ENCODE measurements at regions not wholly inside any gene's neighbourhood (a gene's known extent, or its start where the extent isn't known, plus 50 kb on each side); places are given as distances from the start of the nearest gene placed in this dataset.

GRCh38 chr7:41465571-41465970 lies 237.3 kb downstream of the INHBA start:
- TF ChIP-seq CTCF (IDR thresholded peaks at IDR 0.05 in 8 of 11, conservative IDR thresholded peaks at IDR 0.05 in 3 of 11) (no peak), POLR2A (IDR thresholded peaks at IDR 0.05) (no peak), POLR2AphosphoS5 (IDR thresholded peaks at IDR 0.05) (no peak)
- Histone ChIP-seq H3K9me3 (no peaks in the 10 kb centered on the region), H3K4me3 (no peak overlapping the region), H3K27me3 (replicated peaks in 1 of 7) (no peaks in the 10 kb centered on the region), H3K36me3 (no peaks in the 10 kb centered on the region), H3K27ac (no peak overlapping the region), H3K4me1 (no peaks in the 10 kb centered on the region)
- intact Hi-C loops (cut with DNase I; ENCODE audit: low total_unique reads): no loop called here
- WGBS, 5 donors: 91 to 98% (median 94%) methylated on average over 5 of the region's 5 CpGs
- no peak for DNase-seq

- WGBS, 5 donors: 88 to 96% (median 92%) methylated on average over 3 of the region's 3 CpGs
- Histone ChIP-seq H3K4me1 (peaks cover 0 to 8% (median 0%) of the 10 kb centered on the region in 6 donors), H3K9me3 (no peaks in the 10 kb centered on the region), H3K27me3 (replicated peaks in 1 of 7) (peaks cover 0 to 7% (median 0%) of the 10 kb centered on the region in 7 donors), H3K27ac (no peak overlapping the region), H3K36me3 (no peaks in the 10 kb centered on the region), H3K4me3 (no peak overlapping the region)
- no peak for DNase-seq
- intact Hi-C loops (cut with DNase I; ENCODE audit: low total_unique reads): no loop called here
- no peak for TF ChIP-seq POLR2A (IDR thresholded peaks at IDR 0.05)
- TF ChIP-seq CTCF (IDR thresholded peaks at IDR 0.05 in 8 of 11, conservative IDR thresholded peaks at IDR 0.05 in 3 of 11): no peak
- no peak for TF ChIP-seq POLR2AphosphoS5 (IDR thresholded peaks at IDR 0.05)
Measured at GRCh38 chr7:41463770-41464470, 239.0 kb downstream of the INHBA start.

DNA sequence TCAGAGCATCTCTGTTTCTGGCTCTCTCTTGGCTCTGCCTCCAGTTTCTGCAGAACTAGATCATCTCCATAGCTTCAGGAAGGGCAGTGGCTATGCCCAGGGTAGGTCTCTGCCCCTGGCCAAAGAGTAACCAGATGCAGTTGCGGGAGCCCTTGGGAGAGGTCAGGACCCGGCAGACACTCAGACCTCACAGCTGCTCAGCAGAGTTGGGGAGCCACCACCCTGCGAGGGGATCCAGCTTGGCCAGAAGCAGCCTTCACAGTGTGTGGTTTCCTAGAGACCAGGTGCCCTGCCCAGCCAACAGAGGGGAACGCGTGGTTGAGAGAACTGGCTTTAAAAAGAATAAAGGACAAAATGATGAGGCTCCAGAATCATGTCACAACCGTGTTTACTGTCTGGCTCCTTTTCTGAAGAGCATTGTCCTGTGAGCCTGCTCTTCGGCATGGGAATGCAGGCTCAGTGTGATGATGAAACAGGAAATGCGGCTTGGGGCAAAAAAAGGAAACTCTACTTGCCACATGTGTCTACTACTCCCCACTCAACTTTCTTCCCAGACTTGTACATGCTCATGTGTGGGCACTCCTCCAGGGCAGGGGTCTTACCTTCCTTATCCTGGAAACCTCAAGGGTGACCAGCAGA lies 243.1 kb downstream of the INHBA start:
- Histone ChIP-seq H3K27me3 (replicated peaks in 1 of 7) (peaks cover 0 to 7% (median 0%) of the 10 kb centered on the region in 7 donors), H3K4me1 (peaks cover 0 to 9% (median 0%) of the 10 kb centered on the region in 6 donors), H3K9me3 (peaks cover 0 to 4% (median 0%) of the 10 kb centered on the region in 8 donors), H3K4me3 (peak overlapping the region in 1 of 8 donors; percentile 31), H3K36me3 (no peaks in the 10 kb centered on the region), H3K27ac (peak overlapping the region in 4 of 8 donors; percentile 31 to 79 (median 66))
- intact Hi-C loops (cut with DNase I; ENCODE audit: low total_unique reads): no loop called here
- DNase-seq: no peak
- no peak for TF ChIP-seq POLR2AphosphoS5 (IDR thresholded peaks at IDR 0.05)
- TF ChIP-seq POLR2A (IDR thresholded peaks at IDR 0.05): no peak
- TF ChIP-seq CTCF (IDR thresholded peaks at IDR 0.05 in 8 of 11, conservative IDR thresholded peaks at IDR 0.05 in 3 of 11): no peak
- WGBS, 5 donors: 35 to 60% (median 51%) methylated on average over 8 of the region's 8 CpGs

DNA sequence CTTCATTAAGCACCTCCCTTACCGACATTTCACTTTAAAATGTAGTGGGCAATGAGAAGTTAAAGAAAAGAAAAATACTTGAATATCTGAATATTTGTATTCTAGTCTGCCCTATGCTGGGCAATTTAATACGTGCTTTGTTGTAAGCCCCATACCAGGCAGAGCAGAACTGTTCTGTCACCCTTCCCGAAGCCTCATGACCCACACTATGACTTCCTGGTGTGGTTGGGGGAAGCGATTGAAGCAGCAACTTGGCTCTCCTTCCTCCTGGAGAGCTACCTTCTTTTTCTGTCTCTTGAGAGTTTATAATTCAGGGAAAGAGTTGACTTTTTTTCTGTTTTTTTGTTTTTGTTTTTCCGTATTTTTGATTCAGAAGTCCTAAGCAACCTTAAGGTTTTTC lies 243.7 kb downstream of the INHBA start:
- peak overlapping the region in 4 of 8 donors; percentile 31 to 79 (median 66) for H3K27ac ChIP-seq

More for the DNA sequence above, 243.7 kb downstream of the INHBA start:
- DNase-seq: no peak
- intact Hi-C loops (cut with DNase I; ENCODE audit: low total_unique reads): no loop called here
- Histone ChIP-seq H3K9me3 (peaks cover 0 to 4% (median 0%) of the 10 kb centered on the region in 8 donors), H3K4me1 (peaks cover 0 to 9% (median 0%) of the 10 kb centered on the region in 6 donors), H3K27me3 (replicated peaks in 1 of 7) (peaks cover 0 to 7% (median 0%) of the 10 kb centered on the region in 7 donors), H3K4me3 (peak overlapping the region in 1 of 8 donors; percentile 31), H3K36me3 (no peaks in the 10 kb centered on the region)
- 42 to 62% (median 46%) methylated on average over 5 of the region's 5 CpGs for WGBS, 5 donors
- no peak for TF ChIP-seq POLR2A (IDR thresholded peaks at IDR 0.05)
- no peak for TF ChIP-seq POLR2AphosphoS5 (IDR thresholded peaks at IDR 0.05)
- TF ChIP-seq CTCF (IDR thresholded peaks at IDR 0.05 in 8 of 11, conservative IDR thresholded peaks at IDR 0.05 in 3 of 11): no peak
